ENCODE measurements at regions not wholly inside any gene's neighbourhood (a gene's known extent, or its start where the extent isn't known, plus 50 kb on each side); places are given as distances from the start of the nearest gene placed in this dataset.

DNA sequence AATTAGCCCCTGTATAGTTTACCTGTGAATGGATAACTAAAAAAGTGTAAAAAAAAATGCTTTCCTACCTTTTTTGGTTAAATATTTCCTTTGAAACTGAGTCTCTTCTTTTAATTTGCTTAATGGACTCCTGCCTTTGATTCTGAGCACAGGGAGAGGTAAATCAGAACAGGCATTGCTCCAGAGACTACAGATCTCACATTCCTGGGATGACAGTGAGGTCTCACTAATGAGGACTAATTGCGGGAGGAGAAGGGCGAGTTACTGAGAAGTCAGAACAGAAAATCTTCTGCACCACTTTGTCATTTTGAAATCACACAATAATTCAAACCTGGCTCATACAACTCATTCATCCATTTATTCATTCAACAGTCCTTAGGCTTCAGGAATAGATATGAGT is 437.0 kb upstream of the ASIC2 start:
- TF ChIP-seq, protein P1, sequence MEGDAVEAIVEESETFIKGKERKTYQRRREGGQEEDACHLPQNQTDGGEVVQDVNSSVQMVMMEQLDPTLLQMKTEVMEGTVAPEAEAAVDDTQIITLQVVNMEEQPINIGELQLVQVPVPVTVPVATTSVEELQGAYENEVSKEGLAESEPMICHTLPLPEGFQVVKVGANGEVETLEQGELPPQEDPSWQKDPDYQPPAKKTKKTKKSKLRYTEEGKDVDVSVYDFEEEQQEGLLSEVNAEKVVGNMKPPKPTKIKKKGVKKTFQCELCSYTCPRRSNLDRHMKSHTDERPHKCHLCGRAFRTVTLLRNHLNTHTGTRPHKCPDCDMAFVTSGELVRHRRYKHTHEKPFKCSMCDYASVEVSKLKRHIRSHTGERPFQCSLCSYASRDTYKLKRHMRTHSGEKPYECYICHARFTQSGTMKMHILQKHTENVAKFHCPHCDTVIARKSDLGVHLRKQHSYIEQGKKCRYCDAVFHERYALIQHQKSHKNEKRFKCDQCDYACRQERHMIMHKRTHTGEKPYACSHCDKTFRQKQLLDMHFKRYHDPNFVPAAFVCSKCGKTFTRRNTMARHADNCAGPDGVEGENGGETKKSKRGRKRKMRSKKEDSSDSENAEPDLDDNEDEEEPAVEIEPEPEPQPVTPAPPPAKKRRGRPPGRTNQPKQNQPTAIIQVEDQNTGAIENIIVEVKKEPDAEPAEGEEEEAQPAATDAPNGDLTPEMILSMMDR (conservative IDR thresholded peaks at IDR 0.05 in 1 of 2, IDR thresholded peaks at IDR 0.05 in 1 of 2; ENCODE audit: low read depth in 1 of 2, low read length in 2 of 2): no peak
- no peak for TF ChIP-seq EZH2 (IDR thresholded peaks at IDR 0.05; ENCODE audit: low read length, missing control alignments)

Measured in fibroblast of lung (primary cell).